ENCODE measurements at regions not wholly inside any gene's neighbourhood (a gene's known extent, or its start where the extent isn't known, plus 50 kb on each side); places are given as distances from the start of the nearest gene placed in this dataset.

GRCh38 chr1:4411862-4412261 is 242.5 kb upstream of the AJAP1 start:
- TF ChIP-seq CTCF (IDR thresholded peaks at IDR 0.05; ENCODE audit: extremely low read depth in 1 of 2, insufficient read depth in 1 of 2, low read depth in 1 of 2, low read length in 2 of 2), result no peak
- TF ChIP-seq POLR2AphosphoS5 (IDR thresholded peaks at IDR 0.05; ENCODE audit: insufficient read depth, low read depth, low read length), result no peak
- TF ChIP-seq GATA2 (IDR thresholded peaks at IDR 0.05; ENCODE audit: insufficient read depth, insufficient read length, low read depth, low read length), result no peak
- TF ChIP-seq EZH2 (IDR thresholded peaks at IDR 0.05; ENCODE audit: borderline replicate concordance, low read depth, low read length, severe bottlenecking), result no peak
- no peak for TF ChIP-seq POLR2A (IDR thresholded peaks at IDR 0.05; ENCODE audit: low read depth, low read length)
- Histone ChIP-seq H3K4me1 (ENCODE audit: control insufficient read depth, extremely low read depth, insufficient read depth, low read length) (no peaks in the 10 kb centered on the region), H3K27me3 (ENCODE audit: control insufficient read depth in 2 of 2, insufficient read depth in 2 of 2, low read length in 2 of 2) (no peaks in the 10 kb centered on the region), H2AFZ (ENCODE audit: low read depth, low read length) (no peak overlapping the region), H3K79me2 (ENCODE audit: control insufficient read depth, insufficient read depth, low read length) (no peaks in the 10 kb centered on the region), H3K4me2 (ENCODE audit: insufficient read depth, low read length) (no peak overlapping the region), H3K9ac (replicated peaks; ENCODE audit: extremely low read depth, insufficient read depth, low read length) (no peak overlapping the region), H3K4me3 (replicated peaks in 1 of 3; ENCODE audit: insufficient read depth in 1 of 3, low read depth in 1 of 3, low read length in 3 of 3) (no peak overlapping the region), H3K9me3 (replicated peaks; ENCODE audit: control insufficient read depth, insufficient read depth, low read length) (peaks cover 2% of the 10 kb centered on the region), H3K9me1 (replicated peaks; ENCODE audit: control insufficient read depth, extremely low read depth, insufficient read depth, low read length) (no peaks in the 10 kb centered on the region), H3K36me3 (ENCODE audit: control insufficient read depth in 2 of 2, extremely low read depth in 1 of 2, insufficient read depth in 2 of 2, low read length in 2 of 2) (no peaks in the 10 kb centered on the region), H4K20me1 (replicated peaks; ENCODE audit: control insufficient read depth, extremely low read depth, insufficient read depth, low read length) (no peaks in the 10 kb centered on the region), H3K27ac (ENCODE audit: insufficient read depth, low read depth, low read length) (no peak overlapping the region)
- intact Hi-C loops (cut with micrococcal nuclease), result no loop called here
- FAIRE-seq (no peak), DNase-seq (ENCODE audit: low read depth, low spot score) (no peak)
- CTCF ChIA-PET, result no interaction called here
- dilution Hi-C loops (cut with MboI; ENCODE audit: extremely low pct_ligation_motif_present, low sequenced_read_pairs), result no loop called here
- BruUV-seq (replicated peaks), result no TSS peak
- POLR2A ChIA-PET, result no interaction called here

- ChIA-PET CTCF (no interaction called here), POLR2A (no interaction called here)
- H3K4me1 ChIP-seq (ENCODE audit: control insufficient read depth, extremely low read depth, insufficient read depth, low read length), result no peaks in the 10 kb centered on the region
- H3K27me3 ChIP-seq (ENCODE audit: control insufficient read depth in 2 of 2, insufficient read depth in 2 of 2, low read length in 2 of 2), result no peaks in the 10 kb centered on the region
- no peaks in the 10 kb centered on the region for H3K79me2 ChIP-seq (ENCODE audit: control insufficient read depth, insufficient read depth, low read length)
- no peak overlapping the region for H3K4me2 ChIP-seq (ENCODE audit: insufficient read depth, low read length)
- no peak overlapping the region for H2AFZ ChIP-seq (ENCODE audit: low read depth, low read length)
- TF ChIP-seq CTCF (IDR thresholded peaks at IDR 0.05; ENCODE audit: extremely low read depth in 1 of 2, insufficient read depth in 1 of 2, low read depth in 1 of 2, low read length in 2 of 2), result no peak
- TF ChIP-seq EZH2 (IDR thresholded peaks at IDR 0.05; ENCODE audit: borderline replicate concordance, low read depth, low read length, severe bottlenecking), result no peak
- no peak for TF ChIP-seq POLR2AphosphoS5 (IDR thresholded peaks at IDR 0.05; ENCODE audit: insufficient read depth, low read depth, low read length)
- TF ChIP-seq FOS (IDR thresholded peaks at IDR 0.05; ENCODE audit: borderline replicate concordance, insufficient read depth, low read length), result no peak
- no peak for TF ChIP-seq POLR2A (IDR thresholded peaks at IDR 0.05; ENCODE audit: low read depth, low read length)
- no peak for TF ChIP-seq GATA2 (IDR thresholded peaks at IDR 0.05; ENCODE audit: insufficient read depth, insufficient read length, low read depth, low read length)
- TF ChIP-seq MYC (IDR thresholded peaks at IDR 0.05; ENCODE audit: low read depth, low read length), result no peak
- TF ChIP-seq, protein P1, sequence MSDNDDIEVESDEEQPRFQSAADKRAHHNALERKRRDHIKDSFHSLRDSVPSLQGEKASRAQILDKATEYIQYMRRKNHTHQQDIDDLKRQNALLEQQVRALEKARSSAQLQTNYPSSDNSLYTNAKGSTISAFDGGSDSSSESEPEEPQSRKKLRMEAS (IDR thresholded peaks at IDR 0.05; ENCODE audit: insufficient read depth, insufficient read length), result no peak
- no peak for TF ChIP-seq JUN (IDR thresholded peaks at IDR 0.05; ENCODE audit: borderline replicate concordance, insufficient read depth, insufficient read length, low read depth)
- H3K36me3 ChIP-seq (ENCODE audit: control insufficient read depth in 2 of 2, extremely low read depth in 1 of 2, insufficient read depth in 2 of 2, low read length in 2 of 2), result no peaks in the 10 kb centered on the region
- H4K20me1 ChIP-seq (replicated peaks; ENCODE audit: control insufficient read depth, extremely low read depth, insufficient read depth, low read length), result no peaks in the 10 kb centered on the region
- intact Hi-C loops (cut with micrococcal nuclease), result no loop called here
- no peak for FAIRE-seq
- no TSS peak for BruUV-seq (replicated peaks)
- no peak for DNase-seq (ENCODE audit: low read depth, low spot score)
- no peak overlapping the region for H3K9ac ChIP-seq (replicated peaks; ENCODE audit: extremely low read depth, insufficient read depth, low read length)
- H3K4me3 ChIP-seq (replicated peaks in 1 of 3; ENCODE audit: insufficient read depth in 1 of 3, low read depth in 1 of 3, low read length in 3 of 3), result no peak overlapping the region
- H3K9me1 ChIP-seq (replicated peaks; ENCODE audit: control insufficient read depth, extremely low read depth, insufficient read depth, low read length), result no peaks in the 10 kb centered on the region
- no peak overlapping the region for H3K27ac ChIP-seq (ENCODE audit: insufficient read depth, low read depth, low read length)
- dilution Hi-C loops (cut with MboI; ENCODE audit: extremely low pct_ligation_motif_present, low sequenced_read_pairs), result no loop called here
- H3K9me3 ChIP-seq (replicated peaks; ENCODE audit: control insufficient read depth, insufficient read depth, low read length), result peaks cover 5% of the 10 kb centered on the region
Observed at GRCh38 chr1:4415476-4415875, 238.9 kb upstream of the AJAP1 start.
